ENCODE measurements at regions not wholly inside any gene's neighbourhood (a gene's known extent, or its start where the extent isn't known, plus 50 kb on each side); places are given as distances from the start of the nearest gene placed in this dataset.

DNA sequence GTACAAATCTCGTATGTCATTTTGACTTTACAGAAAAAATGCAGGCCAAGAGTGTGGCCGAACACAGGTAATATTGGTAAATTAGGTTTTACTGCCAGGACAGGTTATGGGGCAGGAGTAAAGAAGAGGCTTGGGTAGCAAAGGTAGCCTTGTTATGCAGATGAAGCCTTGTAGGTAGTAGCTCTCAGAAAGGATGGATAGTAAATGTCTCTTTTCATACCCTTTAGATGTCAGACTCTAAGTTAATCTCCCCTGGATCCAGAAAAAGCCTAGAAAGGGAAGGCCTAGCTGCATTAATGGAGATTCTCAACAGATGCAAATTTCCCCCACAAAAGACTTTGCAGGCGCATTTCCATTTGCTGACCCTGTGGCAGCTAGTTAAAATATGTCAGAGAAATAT, 1445.1 kb upstream of the CADM2 start:
- DNase-seq (ENCODE audit: low read depth, low spot score) = no peak

DNA sequence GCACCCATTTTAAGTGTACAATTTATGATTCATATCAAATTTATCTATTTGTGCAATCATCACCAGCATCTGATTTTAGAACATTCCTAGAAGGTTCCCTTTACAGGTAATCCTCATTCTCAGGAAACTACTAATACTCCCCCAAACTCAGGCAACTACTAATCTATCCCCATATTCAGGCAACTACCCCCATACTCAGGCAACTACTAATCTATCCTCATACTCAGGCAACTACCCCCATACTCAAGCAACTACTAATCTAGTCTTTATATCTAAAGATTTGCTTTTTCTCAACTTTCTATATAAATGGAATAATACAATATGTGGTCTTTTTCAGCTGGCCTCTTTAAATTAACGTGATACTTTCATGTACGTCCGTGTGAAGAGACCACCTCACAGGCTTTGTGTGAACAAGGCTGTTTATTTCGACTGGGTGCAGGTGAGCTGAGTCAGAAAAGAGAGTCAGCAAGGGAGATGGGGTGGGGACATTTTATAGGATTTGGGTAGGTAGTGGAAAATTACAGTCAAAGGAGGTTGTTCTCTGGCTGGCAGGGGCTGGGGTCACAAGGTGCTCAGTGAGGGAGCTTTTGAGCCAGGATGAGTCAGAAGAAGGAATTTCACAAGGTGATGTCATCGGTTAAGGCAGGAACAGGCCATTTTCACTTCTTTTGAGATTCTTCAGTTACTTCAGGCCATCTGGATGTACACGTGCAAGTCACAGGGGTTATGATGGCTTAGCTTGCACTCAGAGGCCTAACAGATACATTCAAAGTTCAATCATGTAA, 1444.5 kb upstream of the CADM2 start:
- no peak for DNase-seq (ENCODE audit: low read depth, low spot score)

DNA sequence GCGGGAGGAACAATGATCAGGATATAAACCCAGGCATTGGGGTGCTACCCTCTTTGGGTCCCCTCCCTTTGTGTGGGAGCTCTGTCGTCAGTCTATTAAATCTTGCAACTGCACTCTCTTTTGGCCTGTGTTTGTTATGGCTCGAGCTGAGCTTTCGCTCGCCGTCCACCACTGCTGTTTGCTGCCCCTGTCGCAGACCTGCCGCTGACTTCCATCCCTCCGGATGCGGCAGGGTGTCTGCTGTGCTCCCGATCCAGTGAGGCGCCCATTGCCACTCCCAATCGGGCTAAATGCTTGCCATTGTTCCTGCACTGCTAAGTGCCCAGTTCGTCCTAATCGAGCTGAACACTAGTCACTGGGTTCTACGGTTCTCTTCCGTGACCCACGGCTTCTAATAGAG, 1443.7 kb upstream of the CADM2 start:
- DNase-seq (ENCODE audit: low read depth, low spot score) = no peak

DNA sequence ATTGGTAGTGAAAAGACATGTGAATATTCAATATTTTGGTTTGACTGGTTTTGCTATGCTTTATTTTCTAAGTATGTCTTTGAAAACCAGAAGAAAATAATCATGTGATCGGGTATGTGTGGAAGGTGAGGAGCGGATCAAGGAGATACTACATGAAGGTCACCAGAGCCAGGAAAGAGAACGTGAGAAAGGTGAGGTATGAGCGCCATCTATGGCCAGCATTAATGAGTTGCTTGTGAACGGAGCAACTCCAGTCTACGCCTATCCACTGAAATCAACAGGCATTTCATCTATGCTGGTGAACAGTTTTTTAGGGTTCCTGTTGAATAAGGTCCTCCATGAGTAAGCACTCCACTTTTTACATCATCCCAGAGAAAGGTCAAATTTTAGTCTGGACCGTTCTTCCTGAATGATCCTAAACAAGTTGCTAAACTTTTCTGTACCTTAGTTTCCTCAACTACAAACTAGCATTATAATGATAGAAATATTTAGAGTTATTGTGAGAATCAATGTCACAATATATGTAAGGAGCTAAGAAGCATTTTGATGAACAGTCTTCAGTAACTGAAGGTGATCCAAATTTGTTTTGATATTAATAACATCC, 1435.2 kb upstream of the CADM2 start:
- no peak for DNase-seq (ENCODE audit: low read depth, low spot score)

DNA sequence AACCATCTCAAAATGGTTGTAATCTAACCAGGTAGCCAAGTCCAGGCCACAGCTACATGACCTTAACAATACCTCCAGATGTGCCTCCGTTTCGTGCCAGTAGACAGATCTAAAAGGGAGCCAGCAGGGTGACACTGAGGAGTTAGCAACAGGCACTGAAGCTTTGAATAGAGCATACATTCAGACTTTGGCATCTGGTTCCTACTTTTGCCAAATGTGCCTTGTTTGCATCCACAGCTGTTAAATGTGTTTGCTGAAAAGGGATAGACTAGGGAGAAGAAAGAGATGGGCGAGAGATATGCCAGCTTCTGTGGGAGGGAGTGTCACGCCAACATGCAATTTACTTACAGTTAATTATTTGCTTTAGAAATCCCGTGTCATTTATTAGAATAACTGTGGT, 1433.9 kb upstream of the CADM2 start:
- DNase-seq (ENCODE audit: low read depth, low spot score) = no peak

DNA sequence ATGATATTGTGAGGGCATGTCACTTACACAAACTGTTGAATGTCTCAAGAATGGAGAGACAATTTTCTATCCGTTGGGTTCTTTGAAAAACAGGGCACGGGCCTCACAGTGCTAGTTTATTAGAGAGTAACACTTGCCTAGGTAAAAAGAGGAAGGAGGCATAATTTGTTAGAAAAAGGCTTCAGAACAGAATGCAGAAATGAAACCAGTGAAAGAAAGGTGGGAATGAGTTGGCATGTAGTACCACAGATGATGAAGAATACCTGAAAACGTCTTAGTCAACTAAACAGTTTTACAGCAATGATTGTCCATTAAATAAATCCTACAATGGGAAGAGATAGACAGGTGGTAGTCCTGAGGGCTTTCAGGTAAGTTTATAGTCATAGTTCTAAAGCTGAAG, 1399.7 kb upstream of the CADM2 start:
- no peak for DNase-seq (ENCODE audit: low read depth, low spot score)

DNA sequence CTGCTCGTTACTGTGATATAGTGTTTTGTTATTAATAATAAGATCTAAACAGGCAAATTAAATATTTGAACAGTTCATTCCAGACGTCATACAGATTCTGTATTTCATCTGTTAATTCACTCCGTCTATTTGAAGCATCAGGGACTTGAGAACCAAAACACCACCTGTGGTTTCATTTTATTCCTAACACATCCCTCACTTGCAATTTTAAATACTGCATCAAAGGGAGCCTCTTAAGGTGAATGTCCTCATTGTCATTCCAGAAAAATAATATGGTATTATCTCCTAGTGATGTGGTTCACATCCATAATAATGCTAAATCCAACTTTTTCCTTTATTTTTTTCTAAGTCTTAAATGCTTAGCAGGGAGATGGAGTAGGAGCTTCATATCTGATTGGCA, 1390.9 kb upstream of the CADM2 start:
- DNase-seq (ENCODE audit: low read depth, low spot score) = no peak

DNA sequence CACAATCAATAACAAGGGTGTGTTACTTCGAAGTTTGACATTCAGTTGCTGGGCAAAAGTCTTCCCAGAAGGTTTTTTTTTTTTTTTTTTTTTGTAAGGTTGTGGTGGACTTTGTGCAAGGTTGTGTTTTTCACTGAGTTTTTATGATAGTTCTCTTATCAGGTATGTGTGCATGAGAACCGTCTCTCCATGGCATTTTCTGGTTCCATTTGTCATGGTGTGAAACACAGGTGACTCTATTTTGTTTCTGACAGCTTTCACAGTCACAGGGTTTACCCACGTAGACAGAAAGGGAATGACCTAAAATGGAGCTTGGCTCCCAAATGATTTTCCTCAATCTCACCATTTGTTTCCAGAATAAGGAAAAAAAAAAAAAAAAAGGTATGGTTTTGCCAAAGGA, 1377.2 kb upstream of the CADM2 start:
- no peak for DNase-seq (ENCODE audit: low read depth, low spot score)

DNA sequence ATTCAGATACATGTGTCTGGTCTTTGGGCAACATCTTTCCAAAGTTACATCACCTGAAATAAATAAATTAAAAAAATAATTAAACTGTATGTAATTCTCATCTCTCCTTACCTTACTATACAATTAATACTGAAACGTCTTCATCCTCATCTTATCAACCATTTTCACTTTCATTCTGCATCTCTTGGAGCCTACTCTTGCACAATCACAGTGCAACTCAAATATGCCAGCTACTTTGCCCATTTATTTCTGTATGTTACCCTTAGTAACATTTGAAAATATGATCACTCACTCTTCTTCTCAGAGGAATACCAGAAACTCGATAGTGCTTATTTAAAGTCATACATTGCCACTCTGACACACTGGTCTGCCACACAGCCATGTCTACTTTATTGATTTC, 1357.1 kb upstream of the CADM2 start:
- no peak for DNase-seq (ENCODE audit: low read depth, low spot score)

DNA sequence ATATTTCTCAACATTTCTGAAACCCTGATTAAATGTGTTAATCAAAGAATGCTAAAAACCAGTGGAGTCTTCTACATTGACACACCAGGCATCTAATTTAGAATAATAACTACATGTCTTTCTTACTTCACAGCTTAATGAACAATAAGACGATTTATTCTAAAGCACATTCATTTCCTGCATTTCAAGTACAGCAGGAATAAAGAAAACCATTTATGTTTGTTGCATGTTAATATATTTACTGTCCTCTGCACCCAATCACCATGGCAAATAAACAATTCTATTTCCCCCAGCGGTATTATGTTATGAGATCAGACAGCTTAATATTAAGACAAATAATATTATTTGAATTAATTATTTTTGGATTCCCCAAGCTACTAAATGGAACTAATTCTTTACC, 1336.3 kb upstream of the CADM2 start:
- DNase-seq (ENCODE audit: low read depth, low spot score) = no peak

DNA sequence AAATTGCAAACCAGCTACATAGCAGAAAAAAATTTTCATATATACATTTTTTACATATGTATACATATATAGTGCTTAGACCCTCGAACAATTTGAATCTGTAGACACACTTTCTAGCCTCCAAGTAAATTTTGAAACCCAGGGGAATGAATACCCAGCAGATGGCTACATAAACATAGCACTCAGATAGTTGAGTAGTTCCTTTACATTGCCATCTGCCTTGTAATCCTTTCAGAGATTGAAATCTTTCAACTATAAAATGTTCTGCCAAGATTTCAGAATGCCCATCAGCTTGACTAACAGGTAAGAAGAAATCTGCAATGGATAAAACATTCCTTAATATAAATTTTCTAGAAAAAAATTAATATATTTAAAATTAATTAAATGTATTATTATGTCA, 1333.5 kb upstream of the CADM2 start:
- no peak for DNase-seq (ENCODE audit: low read depth, low spot score)

DNA sequence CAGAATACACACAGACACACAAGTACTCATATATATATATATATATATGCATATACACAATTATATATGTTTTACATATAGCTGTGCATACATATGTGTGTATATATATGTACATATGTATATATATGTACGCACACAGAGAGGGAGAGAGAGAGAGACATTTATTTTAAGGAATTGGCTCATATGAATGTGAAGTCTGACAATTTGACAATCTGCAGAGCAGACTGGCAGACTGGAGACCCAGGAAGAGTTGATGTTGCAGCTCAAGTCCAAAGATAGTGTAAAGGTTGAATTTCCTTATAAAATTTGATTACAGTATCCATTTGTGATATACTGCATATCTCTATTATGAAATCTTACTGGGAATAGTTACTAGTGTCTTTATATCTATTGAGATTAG, 1330.3 kb upstream of the CADM2 start:
- no peak for DNase-seq (ENCODE audit: low read depth, low spot score)

DNA sequence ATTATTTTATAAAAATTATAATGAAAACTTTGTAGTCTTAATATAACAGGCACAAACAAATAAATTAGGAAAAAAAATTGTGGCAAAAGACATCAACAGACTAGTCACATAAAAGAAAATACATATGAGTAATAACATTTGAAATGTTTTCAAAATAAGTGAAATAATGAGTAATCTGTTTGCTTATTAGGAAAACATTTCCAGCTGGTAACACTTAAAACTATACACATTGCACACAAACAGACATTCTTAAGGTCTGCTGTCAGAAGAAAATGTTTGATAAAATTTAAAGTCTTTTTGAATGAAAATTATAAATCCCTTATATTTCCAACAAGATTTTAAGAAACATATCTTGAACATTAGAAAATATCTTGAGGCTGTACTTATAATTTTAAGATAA, 1326.3 kb upstream of the CADM2 start:
- no peak for DNase-seq (ENCODE audit: low read depth, low spot score)

DNA sequence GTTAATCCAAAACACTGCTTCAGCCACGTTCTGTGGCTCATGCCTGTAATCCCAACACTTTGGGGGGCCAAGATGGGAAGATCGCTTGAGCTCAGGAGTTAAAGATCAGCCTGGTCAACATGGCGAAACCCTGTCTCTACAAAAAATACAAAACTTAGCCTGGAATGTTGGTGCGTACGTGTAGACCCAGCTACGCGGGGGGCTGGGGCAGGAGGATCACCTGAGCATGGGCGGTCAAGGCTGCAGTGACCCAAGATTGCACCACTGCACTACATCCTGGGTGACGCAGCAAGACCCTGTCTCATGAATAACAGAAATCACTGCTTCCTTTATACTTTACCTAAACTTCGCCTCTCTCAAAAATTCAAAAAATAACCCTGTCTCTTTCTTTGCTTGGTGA, 1325.0 kb upstream of the CADM2 start:
- no peak for DNase-seq (ENCODE audit: low read depth, low spot score)

DNA sequence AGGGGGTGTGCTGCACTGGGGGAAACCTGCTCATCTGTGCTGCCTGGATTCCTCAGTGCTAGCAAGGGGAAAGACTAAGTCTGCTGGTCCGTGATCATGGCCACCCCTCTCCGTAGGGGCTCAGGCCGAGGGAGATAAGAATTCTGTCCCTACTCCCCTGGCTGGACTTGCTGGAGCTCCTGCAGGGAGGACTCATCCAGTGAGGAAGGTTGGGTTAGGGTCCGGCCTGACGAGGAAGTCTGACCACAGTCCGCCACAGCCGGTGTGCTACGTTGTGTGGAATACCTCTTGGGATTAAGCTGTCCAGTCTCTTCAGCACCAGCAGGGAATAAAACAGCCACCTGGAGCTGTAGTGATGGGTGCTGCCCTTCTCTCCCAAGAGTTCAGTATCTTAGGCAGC, 1309.1 kb upstream of the CADM2 start:
- DNase-seq (ENCODE audit: low read depth, low spot score) = no peak

DNA sequence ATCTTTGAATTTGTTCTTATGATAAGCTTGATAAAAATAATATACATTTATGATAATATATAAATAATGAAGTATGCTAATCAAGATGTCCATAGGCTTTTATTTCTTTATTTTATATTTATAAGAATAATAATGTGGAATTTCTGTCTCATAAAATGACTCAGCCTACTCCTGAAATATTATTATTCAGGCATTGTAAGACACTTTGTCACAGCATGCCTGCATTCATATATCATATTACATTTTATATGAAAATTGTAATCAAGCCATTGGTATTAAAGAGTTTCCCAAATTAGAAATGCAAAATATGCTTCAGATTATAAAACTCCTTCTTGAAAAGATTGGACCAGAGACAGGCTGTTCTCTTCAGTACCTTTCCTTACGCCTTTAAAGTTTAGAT, 1303.7 kb upstream of the CADM2 start:
- DNase-seq (ENCODE audit: low read depth, low spot score) = no peak

DNA sequence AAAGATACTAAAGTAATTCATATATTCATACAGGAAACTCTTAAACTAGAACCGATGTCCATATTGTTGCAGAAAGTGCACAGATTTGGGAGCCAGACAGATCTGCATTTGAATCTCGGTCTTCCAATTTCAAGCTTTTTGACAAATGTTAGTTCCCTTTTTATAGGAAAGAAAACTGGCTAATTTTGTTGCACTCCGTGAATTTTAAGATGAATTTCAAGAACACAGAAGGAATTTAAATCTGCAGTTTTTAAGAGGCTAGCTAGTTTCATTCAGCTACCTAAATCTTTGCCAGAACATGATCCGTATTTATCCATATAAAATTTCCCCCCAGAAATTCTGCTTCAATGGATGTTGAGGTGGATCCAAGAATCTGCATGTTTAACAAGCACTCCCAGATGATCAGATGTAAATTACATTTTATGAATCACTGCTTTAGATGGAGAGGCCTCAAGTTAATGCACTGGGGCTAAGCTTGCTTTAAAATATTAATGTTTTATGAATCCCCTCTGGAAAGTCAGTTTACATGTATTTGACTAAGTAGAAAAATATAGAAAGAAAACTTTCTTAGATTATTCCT, 1296.3 kb upstream of the CADM2 start:
- DNase-seq (ENCODE audit: low read depth, low spot score) = no peak

DNA sequence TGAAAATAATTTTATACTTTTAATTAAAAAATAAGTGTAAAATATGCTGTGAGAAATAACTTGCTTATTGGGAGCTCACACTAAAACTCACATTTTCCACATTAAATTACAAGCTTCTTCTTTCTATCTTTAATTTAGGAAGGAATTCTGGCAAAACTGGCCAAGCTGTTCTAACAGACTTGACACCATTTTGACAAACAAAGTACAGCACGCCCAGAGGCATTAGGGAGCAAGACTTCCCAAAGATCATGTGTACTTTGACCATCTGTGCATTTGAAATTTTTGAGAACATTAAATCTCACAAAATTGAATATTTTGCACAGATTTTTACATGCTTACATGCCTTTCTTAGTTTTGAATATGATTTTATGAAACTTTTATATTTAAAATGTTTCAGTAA, 1288.4 kb upstream of the CADM2 start:
- DNase-seq (ENCODE audit: low read depth, low spot score) = no peak

DNA sequence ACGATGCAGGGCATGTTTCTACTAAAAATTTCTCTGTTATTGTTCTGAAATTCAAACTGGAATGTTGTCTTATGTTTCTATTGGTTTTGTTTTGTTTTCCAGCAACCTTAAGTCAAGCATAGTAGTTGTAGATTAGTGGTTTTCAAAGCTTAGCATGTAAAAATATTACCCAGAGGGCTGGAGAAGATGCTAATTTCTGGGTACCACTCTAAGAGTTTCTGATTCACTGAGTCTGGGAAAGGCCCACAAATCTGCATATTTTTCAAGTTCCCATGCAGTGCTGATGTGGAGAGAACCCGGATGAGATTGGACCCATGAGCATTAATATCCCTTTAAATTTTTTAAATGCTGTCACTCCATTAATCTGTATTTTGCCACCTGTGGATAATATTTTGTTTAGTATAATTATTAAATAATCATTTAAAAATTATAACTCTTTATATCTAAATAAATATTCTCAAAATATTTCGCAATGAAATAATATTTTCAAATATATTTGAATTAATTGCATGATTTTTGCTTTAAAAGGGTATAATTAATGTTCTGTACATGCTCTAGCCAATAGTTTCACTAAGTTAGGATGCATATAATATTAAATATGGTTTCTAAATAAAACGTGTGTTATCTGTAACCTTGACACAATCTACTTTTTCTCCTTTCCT, 1274.7 kb upstream of the CADM2 start:
- no peak for DNase-seq (ENCODE audit: low read depth, low spot score)

DNA sequence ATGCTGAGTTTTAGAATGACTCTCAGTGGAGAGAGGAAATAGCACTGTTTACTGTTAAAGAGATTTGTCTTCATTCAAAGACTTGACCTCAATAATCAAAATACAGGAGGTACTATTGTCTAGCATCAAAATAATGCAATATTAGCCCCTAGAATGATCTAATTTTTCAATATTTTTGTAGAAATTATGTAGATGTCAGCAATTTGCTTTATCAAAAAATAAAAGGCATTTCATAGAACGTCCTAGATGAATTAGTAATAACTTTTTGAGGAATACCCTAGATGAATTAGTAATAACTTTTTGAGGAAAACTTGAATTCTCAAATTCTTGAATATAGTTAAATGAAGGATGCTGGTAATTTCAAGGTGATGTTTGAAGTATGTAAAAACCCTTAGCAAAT, 1252.1 kb upstream of the CADM2 start:
- DNase-seq (ENCODE audit: low read depth, low spot score) = no peak

DNA sequence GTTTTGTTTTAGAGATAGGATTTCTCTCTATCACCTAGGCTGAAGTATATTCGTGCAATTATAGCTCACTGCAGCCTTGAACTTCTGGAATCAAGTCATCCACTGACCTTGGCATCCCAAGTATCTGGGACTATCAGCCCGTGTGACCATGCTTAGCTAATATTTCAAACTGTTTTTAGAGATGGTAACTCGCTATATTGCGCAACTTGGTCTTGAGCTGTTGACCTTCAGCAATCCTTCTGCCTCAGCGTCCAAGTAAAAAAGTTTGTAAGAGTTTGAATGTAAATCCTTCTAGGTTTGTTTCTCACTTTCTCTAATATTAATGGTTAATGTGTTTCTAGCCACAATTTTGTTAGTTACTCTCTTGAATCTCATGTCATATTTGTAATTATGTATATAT, 1243.5 kb upstream of the CADM2 start:
- DNase-seq (ENCODE audit: low read depth, low spot score) = no peak

DNA sequence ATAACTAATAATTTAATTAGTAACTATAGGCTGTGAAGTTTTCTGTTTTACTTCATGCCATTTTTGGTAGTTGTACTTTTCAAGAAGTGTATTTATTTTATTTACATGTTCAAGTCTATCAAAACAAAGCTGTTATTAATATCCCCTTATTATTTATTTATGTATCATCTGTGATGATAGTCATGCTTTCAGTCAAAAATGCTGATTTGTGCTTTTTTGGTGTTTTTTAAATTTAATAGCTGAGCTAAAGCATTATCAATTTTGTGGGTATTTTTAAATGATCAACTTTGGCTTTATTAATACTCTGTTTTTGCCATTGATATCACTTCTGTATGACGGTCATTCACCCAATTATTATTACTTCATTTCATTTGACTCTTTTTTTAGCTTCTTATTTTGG, 1229.2 kb upstream of the CADM2 start:
- no peak for DNase-seq (ENCODE audit: low read depth, low spot score)

DNA sequence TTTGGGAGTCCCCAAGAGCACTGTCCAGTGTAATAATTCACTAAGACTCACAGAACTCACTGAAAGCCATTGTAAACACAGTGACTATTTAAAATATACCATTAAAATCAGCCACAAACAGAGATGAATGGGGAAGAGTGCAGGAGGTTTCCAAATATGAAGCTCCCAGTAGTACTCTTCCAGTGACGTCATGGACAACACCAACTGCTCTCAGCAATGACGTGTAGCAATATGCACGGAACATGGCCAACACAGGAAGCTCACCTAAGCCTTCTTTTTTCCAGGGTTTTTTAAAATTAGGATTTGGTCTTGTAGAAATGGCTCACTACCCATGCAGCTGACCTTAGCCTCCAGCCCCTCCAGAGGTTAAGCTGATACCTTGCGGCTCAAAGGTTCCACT, 1224.1 kb upstream of the CADM2 start:
- no peak for DNase-seq (ENCODE audit: low read depth, low spot score)

Data from smooth muscle cell of the brain vasculature (primary cell).